H1 (cell line): ENCODE measurements at regions not wholly inside any gene's neighbourhood (a gene's known extent, or its start where the extent isn't known, plus 50 kb on each side); places are given as distances from the start of the nearest gene placed in this dataset.

Experiments
- CTCF ChIA-PET: fragments of 300-600 bp; sonication (Branson Sonifier 250); formaldehyde crosslinking; loops from one replicate; lab custom pipeline; 2021; ENCODE audit not compliant: partially characterized antibody; lab: Charles Lee
- POLR2A ChIA-PET: fragments of 300-600 bp; sonication (Branson Sonifier 250); formaldehyde crosslinking; loops from one replicate; lab custom pipeline; 2021; ENCODE audit warnings: inconsistent platforms; ENCODE audit not compliant: partially characterized antibody; lab: Charles Lee
- DNase-seq, 2 experiments: peaks; one replicate each; pipeline versions ENCODE4 v3.0.0 to v3.0.0-alpha.2; 2010 to 2022; ENCODE audit warnings: low spot score in 2 of 2, low read depth in 1 of 2, mixed read lengths in 1 of 2
- FAIRE-seq: peaks from 2 replicates; lab custom pipeline; 2011; peaks lifted over from hg19 to GRCh38; lab: Jason Lieb, UNC
- H2AFZ ChIP-seq: 2 replicates; pipeline ENCODE4 v1.8.1; 2012; ENCODE audit warnings: low read length, inconsistent platforms
- H2AK5ac ChIP-seq: 2 replicates; pipeline ENCODE4 v1.6.1; 2013; ENCODE audit warnings: low read depth, low read length
- H2BK120ac ChIP-seq: replicated peaks from 2 replicates; pipeline ENCODE3; 2013; ENCODE audit warnings: low read depth, low read length, inconsistent platforms
- H2BK12ac ChIP-seq: 2 replicates; pipeline ENCODE4 v1.6.1; 2013; ENCODE audit warnings: low read depth, low read length
- H2BK15ac ChIP-seq: 2 replicates; pipeline ENCODE4 v1.6.1; 2013; ENCODE audit warnings: low read length
- H2BK20ac ChIP-seq: 2 replicates; pipeline ENCODE4 v1.6.1; 2013; ENCODE audit warnings: low read length
- H2BK5ac ChIP-seq: 2 replicates; pipeline ENCODE4 v1.6.1; 2013; ENCODE audit warnings: low read depth, low read length
- H3K14ac ChIP-seq: 2 replicates; pipeline ENCODE4 v1.6.1; 2013; ENCODE audit warnings: inconsistent platforms; ENCODE audit not compliant: insufficient read length
- H3K18ac ChIP-seq: 2 replicates; pipeline ENCODE4 v1.6.1; 2013; ENCODE audit warnings: low read length; ENCODE audit errors: extremely low read depth
- H3K23ac ChIP-seq: 2 replicates; pipeline ENCODE4 v1.6.1; 2013; ENCODE audit warnings: inconsistent platforms; ENCODE audit not compliant: insufficient read length
- H3K23me2 ChIP-seq: 2 replicates; pipeline ENCODE4 v1.6.1; 2013; ENCODE audit warnings: low read depth, low read length
- H3K27ac ChIP-seq: 2 replicates; pipeline ENCODE4 v1.6.1; 2011; ENCODE audit warnings: low read depth, low read length, inconsistent platforms
- H3K27me3 ChIP-seq, 4 experiments: replicated peaks in 1 of 4; 1 replicate in 1 of 4; 2 replicates in 3 of 4; pipeline versions ENCODE4 v1.6.1 to v1.8.1; 2011 to 2013; ENCODE audit warnings: low read length in 3 of 4, mild to moderate bottlenecking in 3 of 4, inconsistent platforms in 2 of 4, mixed read lengths in 2 of 4, moderate library complexity in 1 of 4; ENCODE audit not compliant: control insufficient read depth in 3 of 4, insufficient read depth in 3 of 4; ENCODE audit errors: extremely low read depth in 1 of 4
- H3K36me3 ChIP-seq, 4 experiments: 2 replicates each; pipeline versions ENCODE4 v1.6.1 to v1.8.1; 2011 to 2013; ENCODE audit warnings: mild to moderate bottlenecking in 4 of 4, low read length in 3 of 4, moderate library complexity in 2 of 4, control low read depth in 1 of 4, inconsistent platforms in 1 of 4; ENCODE audit not compliant: insufficient read depth in 4 of 4, control insufficient read depth in 2 of 4
- H3K4ac ChIP-seq: replicated peaks from 2 replicates; pipeline ENCODE3; 2013; ENCODE audit warnings: low read length, low read depth, mixed read lengths, inconsistent platforms; ENCODE audit not compliant: insufficient read length
- H3K4me1 ChIP-seq, 4 experiments: replicated peaks in 1 of 4; 1 replicate in 1 of 4; 2 replicates in 3 of 4; pipeline versions ENCODE4 v1.6.1 to v1.8.1; 2011 to 2013; ENCODE audit warnings: low read length in 3 of 4, inconsistent platforms in 2 of 4, mixed read lengths in 1 of 4; ENCODE audit not compliant: insufficient read depth in 4 of 4, control insufficient read depth in 3 of 4
- H3K4me2 ChIP-seq, 2 experiments: 2 replicates each; pipeline versions ENCODE4 v1.6.1 to v1.8.1; 2011 to 2013; ENCODE audit warnings: low read depth in 2 of 2, low read length in 2 of 2, control low read depth in 1 of 2, inconsistent platforms in 1 of 2, mild to moderate bottlenecking in 1 of 2; ENCODE audit not compliant: insufficient read depth in 1 of 2
- H3K4me3 ChIP-seq, 4 experiments: fragments of 200-600, 300-600 bp in 1 of 4; sonication (generic), shearing (Covaris generic), sonication (Bioruptor Twin) in 1 of 4; 2 replicates each; pipeline versions ENCODE4 v1.5.1 to v1.8.1; 2011 to 2016; ENCODE audit warnings: low read length in 4 of 4, low read depth in 3 of 4, control low read depth in 2 of 4, inconsistent platforms in 2 of 4, mild to moderate bottlenecking in 2 of 4, mixed read lengths in 1 of 4, moderate library complexity in 1 of 4; ENCODE audit not compliant: insufficient read depth in 2 of 4; ENCODE audit errors: extremely low read depth in 1 of 4
- H3K56ac ChIP-seq: replicated peaks from 2 replicates; pipeline ENCODE3; 2013; ENCODE audit warnings: low read depth, mild to moderate bottlenecking, mixed read lengths, low read length, inconsistent platforms; ENCODE audit not compliant: insufficient read length
- H3K79me1 ChIP-seq: 2 replicates; pipeline ENCODE4 v1.6.1; 2013; ENCODE audit warnings: low read depth, low read length, control low read depth
- H3K79me2 ChIP-seq, 2 experiments: 2 replicates each; pipeline versions ENCODE4 v1.6.1 to v1.8.1; 2012 to 2013; ENCODE audit warnings: low read length in 2 of 2, mild to moderate bottlenecking in 2 of 2, inconsistent platforms in 1 of 2; ENCODE audit not compliant: insufficient read depth in 2 of 2, control insufficient read depth in 1 of 2
- H3K9ac ChIP-seq, 4 experiments: replicated peaks in 1 of 4; 1 replicate in 1 of 4; 2 replicates in 3 of 4; pipeline versions ENCODE4 v1.6.1 to v1.8.1; 2011 to 2013; ENCODE audit warnings: low read depth in 3 of 4, low read length in 3 of 4, control low read depth in 2 of 4, mild to moderate bottlenecking in 2 of 4, moderate library complexity in 2 of 4, inconsistent platforms in 1 of 4; ENCODE audit errors: extremely low read depth in 1 of 4
- H3K9me3 ChIP-seq, 2 experiments: 2 replicates each; pipeline versions ENCODE4 v1.6.1 to v1.8.1; 2012 to 2013; ENCODE audit warnings: mild to moderate bottlenecking in 2 of 2, moderate library complexity in 2 of 2, control low read depth in 1 of 2, inconsistent platforms in 1 of 2, low read depth in 1 of 2, low read length in 1 of 2, mixed read lengths in 1 of 2; ENCODE audit not compliant: insufficient read depth in 2 of 2
- H4K20me1 ChIP-seq, 2 experiments: replicated peaks in 1 of 2; 2 replicates each; pipeline versions ENCODE3 to v1.8.1; 2011 to 2013; ENCODE audit warnings: inconsistent platforms in 2 of 2, low read length in 2 of 2, mild to moderate bottlenecking in 1 of 2; ENCODE audit not compliant: insufficient read depth in 2 of 2, control insufficient read depth in 1 of 2
- H4K5ac ChIP-seq: 2 replicates; pipeline ENCODE4 v1.6.1; 2013; ENCODE audit warnings: low read length, low read depth, mixed read lengths, inconsistent platforms; ENCODE audit not compliant: insufficient read length
- H4K8ac ChIP-seq: 2 replicates; pipeline ENCODE4 v1.8.0; 2013; ENCODE audit warnings: mild to moderate bottlenecking, moderate library complexity, low read length, inconsistent platforms; ENCODE audit not compliant: insufficient read depth; ENCODE audit errors: extremely low read depth
- H4K91ac ChIP-seq: replicated peaks from 2 replicates; pipeline ENCODE3; 2013; ENCODE audit warnings: low read length, mixed read lengths, inconsistent platforms; ENCODE audit not compliant: insufficient read length
- ASH2L ChIP-seq: fragments of 200-600, 300-600 bp; sonication (generic); IDR thresholded peaks from one replicate; pipeline ENCODE4 v1.7.1; 2017; ENCODE audit warnings: low read length
- BRCA1 ChIP-seq: IDR thresholded peaks from 2 replicates; pipeline ENCODE4 v1.6.1; 2012; ENCODE audit warnings: low read depth, low read length, improper control_type of control experiment
- CTBP2 ChIP-seq: IDR thresholded peaks from 2 replicates; pipeline ENCODE4 v1.7.0; 2011; ENCODE audit warnings: borderline replicate concordance, mild to moderate bottlenecking, moderate library complexity, mixed read lengths, low read length; ENCODE audit not compliant: insufficient read depth, insufficient read length
- EZH2 ChIP-seq: fragments of 200-600 bp; sonication (generic); IDR thresholded peaks from 2 replicates; pipeline ENCODE4 v1.7.1; 2012; ENCODE audit warnings: low read depth, mild to moderate bottlenecking, moderate library complexity, low read length, inconsistent platforms; ENCODE audit not compliant: severe bottlenecking
- FOSL1 ChIP-seq: IDR thresholded peaks from 2 replicates; pipeline ENCODE4 v1.6.1; 2011; ENCODE audit warnings: mild to moderate bottlenecking, low read depth, low read length, moderate library complexity; ENCODE audit not compliant: insufficient read depth
- GABPA ChIP-seq: IDR thresholded peaks from 2 replicates; pipeline ENCODE4 v1.6.1; 2011; ENCODE audit warnings: mild to moderate bottlenecking, low read length, moderate library complexity, borderline replicate concordance; ENCODE audit not compliant: insufficient read depth
- HDAC6 ChIP-seq: IDR thresholded peaks from one replicate; pipeline ENCODE4 v1.7.1; 2012; ENCODE audit warnings: low read depth, mild to moderate bottlenecking, inconsistent platforms, low read length, moderate library complexity
- KDM1A ChIP-seq: fragments of 200-600, 300-600 bp; sonication (generic); IDR thresholded peaks from 2 replicates; pipeline ENCODE4 v1.7.1; 2016; ENCODE audit warnings: mild to moderate bottlenecking, low read length, borderline replicate concordance
- PHF8 ChIP-seq: fragments of 200-600 bp; sonication (generic); conservative IDR thresholded peaks from 2 replicates; pipeline ENCODE4 v1.7.1; 2012; ENCODE audit warnings: low read depth, mild to moderate bottlenecking, inconsistent platforms, low read length, moderate library complexity
- SIN3A ChIP-seq, 2 experiments: IDR thresholded peaks in 1 of 2; conservative IDR thresholded peaks in 1 of 2; 2 replicates each; pipeline ENCODE4 v1.6.1; 2011 to 2012; ENCODE audit warnings: low read length in 2 of 2, improper control_type of control experiment in 1 of 2, low read depth in 1 of 2, mild to moderate bottlenecking in 1 of 2
- SIX5 ChIP-seq: IDR thresholded peaks from 2 replicates; pipeline ENCODE4 v1.6.1; 2011; ENCODE audit warnings: mild to moderate bottlenecking, low read depth, low read length
- TAF7 ChIP-seq: optimal IDR thresholded peaks from 2 replicates; pipeline ENCODE3; 2011; ENCODE audit warnings: low read depth, mild to moderate bottlenecking, inconsistent platforms, low read length, moderate library complexity, borderline replicate concordance
- YY1 ChIP-seq: IDR thresholded peaks from 2 replicates; pipeline ENCODE4 v1.6.1; 2011; ENCODE audit warnings: low read depth, mild to moderate bottlenecking, low read length
- WGBS, 2 experiments: shearing (Covaris generic) in 1 of 2; methylation state at CpG; one replicate each; pipeline versions ENCODE4 v1.1.6 to v1.1.7; 2013 to 2015; ENCODE audit warnings: low lambda C conversion rate in 2 of 2, mixed read lengths in 2 of 2, inconsistent platforms in 1 of 2, low coverage in 1 of 2, missing lambda C conversion rate in 1 of 2; ENCODE audit not compliant: insufficient replicate concordance in 2 of 2, insufficient coverage in 1 of 2, insufficient read length in 1 of 2; ENCODE audit errors: extremely low coverage in 1 of 2, missing lambda C conversion rate in 1 of 2; 5-methylcytosine and 5-hydroxymethylcytosine counted together

DNA sequence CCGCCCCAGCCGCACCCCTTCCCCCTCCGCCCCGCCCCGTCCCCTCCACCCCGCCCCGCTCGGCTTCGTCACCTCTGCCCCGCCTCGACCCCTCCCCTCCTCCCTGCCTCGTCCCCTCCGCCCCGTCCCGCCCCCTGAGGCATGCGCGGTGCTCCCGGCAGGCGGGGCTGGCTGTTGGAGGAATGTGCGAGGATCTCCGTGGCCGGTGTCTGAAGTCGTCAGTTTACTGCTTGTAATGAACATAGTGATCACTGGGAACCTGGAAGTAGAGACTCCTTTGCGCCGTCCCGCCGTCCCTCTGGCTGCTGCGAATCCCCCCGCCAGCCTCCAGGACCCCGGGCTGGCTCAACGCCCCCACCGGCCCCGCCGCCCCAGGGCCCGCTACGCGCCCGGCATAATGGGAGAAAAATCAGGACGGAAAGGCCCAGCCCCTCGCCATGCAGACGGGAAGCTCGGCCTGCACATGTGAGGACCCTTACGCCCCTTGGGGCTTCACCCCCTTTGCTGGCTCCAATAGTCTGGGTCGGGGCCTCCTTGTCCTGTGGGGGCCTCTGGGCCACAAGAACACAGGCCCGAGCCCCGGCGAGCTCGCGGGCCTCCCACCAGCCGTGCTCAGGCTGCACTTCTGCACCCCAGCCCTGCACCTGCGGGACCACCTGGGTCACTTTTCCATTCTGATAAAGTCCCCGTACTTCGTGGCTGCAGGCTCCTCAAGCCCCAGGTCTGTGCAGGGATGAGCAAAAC is 743.1 kb downstream of the KCNJ18 start:
- Histone ChIP-seq H3K23ac (no peak overlapping the region), H3K4me1 (no peaks in the 10 kb centered on the region), H2AK5ac (no peak overlapping the region), H3K18ac (no peak overlapping the region), H2BK12ac (no peak overlapping the region), H4K5ac (no peak overlapping the region), H2BK15ac (no peak overlapping the region), H4K8ac (no peak overlapping the region), H3K23me2 (no peaks in the 10 kb centered on the region), H3K36me3 (no peaks in the 10 kb centered on the region), H3K27me3 (no peaks in the 10 kb centered on the region), H3K79me2 (no peaks in the 10 kb centered on the region), H2BK5ac (no peak overlapping the region), H4K20me1 (no peaks in the 10 kb centered on the region), H3K9ac (no peak overlapping the region), H3K9me3 (peaks cover 41 to 69% of the 10 kb centered on the region in 2 experiments), H3K27ac (no peak overlapping the region), H3K56ac (no peak overlapping the region), H3K79me1 (no peaks in the 10 kb centered on the region), H2AFZ (no peak overlapping the region), H2BK20ac (no peak overlapping the region), H3K4me2 (no peak overlapping the region), H2BK120ac (no peak overlapping the region), H3K4ac (no peak overlapping the region), H3K14ac (no peak overlapping the region), H4K91ac (no peak overlapping the region), H3K4me3 (no peak overlapping the region)
- WGBS, 2 experiments: 94% methylated on average over 18 of the region's 53 CpGs; no CpG with 5 or more reads in 1 of the 2 experiments
- CTCF ChIA-PET: no interaction called here
- FAIRE-seq (no peak), DNase-seq (no peak)
- POLR2A ChIA-PET: no interaction called here
- TF ChIP-seq CTBP2 (no peak), SIN3A (conservative IDR thresholded peaks at IDR 0.05 in 1 of 2, IDR thresholded peaks at IDR 0.05 in 1 of 2; ENCODE audit: low read depth in 1 of 2, low read length in 2 of 2) (no peak), TAF7 (no peak), EZH2 (no peak), KDM1A (no peak), HDAC6 (no peak), GABPA (no peak), SIX5 (no peak), BRCA1 (no peak), PHF8 (no peak), YY1 (no peak), ASH2L (no peak), FOSL1 (no peak)
